ENCODE measurements at regions not wholly inside any gene's neighbourhood (a gene's known extent, or its start where the extent isn't known, plus 50 kb on each side); places are given as distances from the start of the nearest gene placed in this dataset.

- TF ChIP-seq POLR2AphosphoS5 (IDR thresholded peaks at IDR 0.05; ENCODE audit: low read depth, low read length) (no peak), SIN3A (IDR thresholded peaks at IDR 0.05; ENCODE audit: borderline replicate concordance, insufficient read depth, low read depth, low read length) (no peak), TCF7L2 (IDR thresholded peaks at IDR 0.05; ENCODE audit: low read depth, low read length) (no peak)
- TF ChIP-seq, protein P1, sequence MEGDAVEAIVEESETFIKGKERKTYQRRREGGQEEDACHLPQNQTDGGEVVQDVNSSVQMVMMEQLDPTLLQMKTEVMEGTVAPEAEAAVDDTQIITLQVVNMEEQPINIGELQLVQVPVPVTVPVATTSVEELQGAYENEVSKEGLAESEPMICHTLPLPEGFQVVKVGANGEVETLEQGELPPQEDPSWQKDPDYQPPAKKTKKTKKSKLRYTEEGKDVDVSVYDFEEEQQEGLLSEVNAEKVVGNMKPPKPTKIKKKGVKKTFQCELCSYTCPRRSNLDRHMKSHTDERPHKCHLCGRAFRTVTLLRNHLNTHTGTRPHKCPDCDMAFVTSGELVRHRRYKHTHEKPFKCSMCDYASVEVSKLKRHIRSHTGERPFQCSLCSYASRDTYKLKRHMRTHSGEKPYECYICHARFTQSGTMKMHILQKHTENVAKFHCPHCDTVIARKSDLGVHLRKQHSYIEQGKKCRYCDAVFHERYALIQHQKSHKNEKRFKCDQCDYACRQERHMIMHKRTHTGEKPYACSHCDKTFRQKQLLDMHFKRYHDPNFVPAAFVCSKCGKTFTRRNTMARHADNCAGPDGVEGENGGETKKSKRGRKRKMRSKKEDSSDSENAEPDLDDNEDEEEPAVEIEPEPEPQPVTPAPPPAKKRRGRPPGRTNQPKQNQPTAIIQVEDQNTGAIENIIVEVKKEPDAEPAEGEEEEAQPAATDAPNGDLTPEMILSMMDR (IDR thresholded peaks at IDR 0.05) = no peak
- TF ChIP-seq, protein P2, sequence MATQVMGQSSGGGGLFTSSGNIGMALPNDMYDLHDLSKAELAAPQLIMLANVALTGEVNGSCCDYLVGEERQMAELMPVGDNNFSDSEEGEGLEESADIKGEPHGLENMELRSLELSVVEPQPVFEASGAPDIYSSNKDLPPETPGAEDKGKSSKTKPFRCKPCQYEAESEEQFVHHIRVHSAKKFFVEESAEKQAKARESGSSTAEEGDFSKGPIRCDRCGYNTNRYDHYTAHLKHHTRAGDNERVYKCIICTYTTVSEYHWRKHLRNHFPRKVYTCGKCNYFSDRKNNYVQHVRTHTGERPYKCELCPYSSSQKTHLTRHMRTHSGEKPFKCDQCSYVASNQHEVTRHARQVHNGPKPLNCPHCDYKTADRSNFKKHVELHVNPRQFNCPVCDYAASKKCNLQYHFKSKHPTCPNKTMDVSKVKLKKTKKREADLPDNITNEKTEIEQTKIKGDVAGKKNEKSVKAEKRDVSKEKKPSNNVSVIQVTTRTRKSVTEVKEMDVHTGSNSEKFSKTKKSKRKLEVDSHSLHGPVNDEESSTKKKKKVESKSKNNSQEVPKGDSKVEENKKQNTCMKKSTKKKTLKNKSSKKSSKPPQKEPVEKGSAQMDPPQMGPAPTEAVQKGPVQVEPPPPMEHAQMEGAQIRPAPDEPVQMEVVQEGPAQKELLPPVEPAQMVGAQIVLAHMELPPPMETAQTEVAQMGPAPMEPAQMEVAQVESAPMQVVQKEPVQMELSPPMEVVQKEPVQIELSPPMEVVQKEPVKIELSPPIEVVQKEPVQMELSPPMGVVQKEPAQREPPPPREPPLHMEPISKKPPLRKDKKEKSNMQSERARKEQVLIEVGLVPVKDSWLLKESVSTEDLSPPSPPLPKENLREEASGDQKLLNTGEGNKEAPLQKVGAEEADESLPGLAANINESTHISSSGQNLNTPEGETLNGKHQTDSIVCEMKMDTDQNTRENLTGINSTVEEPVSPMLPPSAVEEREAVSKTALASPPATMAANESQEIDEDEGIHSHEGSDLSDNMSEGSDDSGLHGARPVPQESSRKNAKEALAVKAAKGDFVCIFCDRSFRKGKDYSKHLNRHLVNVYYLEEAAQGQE (IDR thresholded peaks at IDR 0.05; ENCODE audit: insufficient read depth in 1 of 2, low read depth in 2 of 2, low read length in 1 of 2) = no peak
These were observed 167.2 kb upstream of the PROX1 start for GRCh38 chr1:213820362-213821149.

Measured in Panc1 (cell line).